ENCODE measurements at regions not wholly inside any gene's neighbourhood (a gene's known extent, or its start where the extent isn't known, plus 50 kb on each side); places are given as distances from the start of the nearest gene placed in this dataset.

DNA sequence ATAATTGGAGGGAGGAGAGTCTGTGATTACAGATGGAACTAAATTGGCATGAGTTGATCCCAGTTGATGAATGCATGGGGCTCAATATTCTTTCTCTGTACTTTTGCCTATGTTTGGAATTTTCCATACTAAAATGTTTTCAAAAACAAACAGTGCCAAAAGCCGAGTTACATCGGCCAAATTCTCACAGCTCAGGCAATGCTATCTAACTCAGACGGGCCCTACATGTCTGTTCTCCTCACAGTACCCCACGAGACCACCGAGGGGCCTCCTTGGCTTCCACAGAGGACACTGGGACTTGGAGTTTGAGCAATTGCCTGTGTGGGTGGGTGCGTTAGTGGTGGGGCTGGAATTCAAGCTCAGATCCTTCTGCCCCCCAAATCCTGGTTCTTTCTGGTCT lies 413.2 kb downstream of the CDH26 start:
- DNase-seq (ENCODE audit: low read depth): no peak

DNA sequence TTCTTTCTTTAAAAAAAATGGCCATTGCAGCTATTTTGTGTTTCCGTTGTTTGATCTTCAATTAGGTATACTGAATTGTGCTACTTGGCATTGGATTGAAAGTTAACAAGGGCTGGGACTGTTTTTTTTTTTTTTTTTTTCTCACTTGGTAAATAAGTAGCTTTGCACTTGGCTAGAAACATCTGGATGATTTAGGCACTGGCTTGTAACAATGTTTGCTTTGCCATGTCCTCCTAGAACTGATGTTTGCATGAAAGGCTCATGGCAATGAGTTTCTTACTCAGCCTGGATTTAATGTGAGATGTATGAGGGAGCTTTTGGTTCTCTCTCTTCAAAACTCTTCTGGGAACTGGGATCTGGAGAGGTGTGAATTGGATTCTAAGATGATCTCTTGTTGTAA lies 414.1 kb downstream of the CDH26 start:
- DNase-seq (ENCODE audit: low read depth): no peak

GRCh38 chr20:60372822-60373221 lies 414.6 kb downstream of the CDH26 start:
- DNase-seq (ENCODE audit: low read depth): no peak

DNA sequence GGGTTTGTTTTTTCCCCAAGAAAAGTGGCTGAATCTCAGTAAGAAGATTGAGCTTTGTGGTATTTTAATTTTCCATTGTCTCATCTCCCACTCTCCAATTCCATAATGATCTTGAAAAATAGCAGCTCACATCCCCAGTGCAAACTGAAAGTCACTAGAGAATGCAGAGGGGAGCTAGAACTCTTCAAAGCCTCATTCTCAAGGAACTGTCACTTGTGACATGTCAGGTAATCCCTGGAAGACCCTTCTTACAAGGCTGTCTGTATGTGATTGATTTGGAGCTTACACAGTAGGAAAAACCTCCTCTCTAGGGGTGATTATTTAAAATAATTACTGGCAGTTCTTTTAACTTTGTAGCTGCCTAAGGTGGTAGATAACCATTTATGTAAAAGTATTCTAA lies 420.4 kb downstream of the CDH26 start:
- DNase-seq (ENCODE audit: low read depth): no peak

GRCh38 chr20:60381643-60382400 lies 423.6 kb downstream of the CDH26 start:
- peak; percentile 22 for DNase-seq (ENCODE audit: low read depth)

GRCh38 chr20:60389441-60389840 lies 431.2 kb downstream of the CDH26 start:
- DNase-seq (ENCODE audit: low read depth): no peak

DNA sequence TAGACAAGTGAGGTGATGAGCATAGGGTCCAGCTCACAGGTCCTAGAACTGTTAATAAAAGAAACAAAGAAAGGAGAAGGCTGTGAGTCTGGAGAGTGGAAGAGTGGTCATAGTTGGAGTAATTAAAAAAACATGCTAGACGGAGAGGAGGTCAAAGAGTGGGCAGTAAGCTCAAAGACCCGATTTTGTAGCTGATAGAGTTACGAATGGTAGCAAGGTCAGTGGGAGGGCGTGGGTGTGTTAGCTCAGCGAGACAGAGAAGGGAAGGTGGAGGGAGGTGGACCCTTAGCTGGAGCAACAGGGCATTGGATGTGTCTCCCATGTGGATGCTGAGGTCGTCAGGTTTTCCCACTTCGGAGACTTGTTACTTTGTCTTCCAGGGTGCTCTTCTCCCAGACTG lies 431.7 kb downstream of the CDH26 start:
- no peak for DNase-seq (ENCODE audit: low read depth)

GRCh38 chr20:60395991-60396390 lies 437.8 kb downstream of the CDH26 start:
- no peak for DNase-seq (ENCODE audit: low read depth)

GRCh38 chr20:60400567-60400966 lies 442.3 kb downstream of the CDH26 start:
- no peak for DNase-seq (ENCODE audit: low read depth)

GRCh38 chr20:60402189-60403058 lies 444.2 kb downstream of the CDH26 start:
- DNase-seq (ENCODE audit: low read depth): no peak

GRCh38 chr20:60403105-60403741 lies 445.0 kb downstream of the CDH26 start:
- no peak for DNase-seq (ENCODE audit: low read depth)

DNA sequence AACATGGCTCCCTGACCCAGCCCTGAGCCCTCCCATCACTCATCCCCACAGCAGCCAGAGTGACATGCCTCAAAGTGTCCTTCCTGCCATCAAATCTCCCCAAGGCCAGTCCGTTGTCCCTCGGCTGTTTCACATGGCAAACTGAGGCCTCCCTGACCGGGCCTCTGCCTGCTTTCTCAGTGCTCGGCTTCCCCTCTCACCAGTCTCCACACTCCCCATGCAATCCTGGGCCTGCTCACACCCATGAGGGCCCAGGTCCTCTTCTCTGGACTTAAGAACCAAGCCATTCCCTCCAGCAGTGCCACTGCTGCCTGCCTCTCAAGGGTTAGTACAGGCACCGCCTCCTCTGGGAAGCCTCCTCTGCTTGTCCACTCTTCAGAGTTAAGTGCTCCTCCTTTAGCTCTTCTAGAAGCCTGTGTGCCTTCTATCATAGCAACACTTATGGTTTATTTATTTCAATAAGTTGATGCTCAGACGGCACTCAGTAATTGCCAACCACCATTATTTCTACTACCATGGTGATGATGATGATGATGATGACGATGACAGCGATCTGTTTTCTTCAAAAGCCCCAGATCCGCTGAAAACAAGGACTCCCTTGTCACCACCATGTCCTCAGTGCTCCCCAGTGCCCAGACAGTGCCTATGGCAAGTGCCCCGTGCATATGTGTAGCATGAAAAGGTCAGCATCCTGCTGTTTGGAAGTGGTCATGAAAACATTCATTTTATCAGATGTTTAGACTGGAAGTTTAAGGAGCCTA lies 449.0 kb downstream of the CDH26 start:
- DNase-seq (ENCODE audit: low read depth): no peak

DNA sequence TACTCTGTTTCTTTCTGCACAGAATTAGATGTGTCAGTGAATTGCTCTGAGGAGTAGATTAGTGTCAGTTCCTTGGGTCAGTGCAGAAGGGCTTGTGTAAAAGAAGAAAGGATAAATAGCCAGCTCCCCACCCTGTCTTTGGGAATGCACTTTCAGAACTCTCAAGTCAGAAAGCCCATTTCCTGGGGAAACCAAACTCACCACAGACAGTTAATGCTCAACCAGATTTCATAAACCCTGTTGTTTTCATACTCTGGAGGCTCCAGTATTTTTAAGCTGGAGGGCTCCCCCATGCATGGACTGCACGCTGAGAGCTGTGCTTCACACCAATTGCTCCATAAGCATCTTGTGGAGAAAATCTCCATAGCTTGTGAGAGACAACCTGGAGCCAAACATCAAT lies 449.7 kb downstream of the CDH26 start:
- no peak for DNase-seq (ENCODE audit: low read depth)

- DNase-seq (ENCODE audit: low read depth): no peak
Observed at GRCh38 chr20:60408435-60408834, 450.2 kb downstream of the CDH26 start.

DNA sequence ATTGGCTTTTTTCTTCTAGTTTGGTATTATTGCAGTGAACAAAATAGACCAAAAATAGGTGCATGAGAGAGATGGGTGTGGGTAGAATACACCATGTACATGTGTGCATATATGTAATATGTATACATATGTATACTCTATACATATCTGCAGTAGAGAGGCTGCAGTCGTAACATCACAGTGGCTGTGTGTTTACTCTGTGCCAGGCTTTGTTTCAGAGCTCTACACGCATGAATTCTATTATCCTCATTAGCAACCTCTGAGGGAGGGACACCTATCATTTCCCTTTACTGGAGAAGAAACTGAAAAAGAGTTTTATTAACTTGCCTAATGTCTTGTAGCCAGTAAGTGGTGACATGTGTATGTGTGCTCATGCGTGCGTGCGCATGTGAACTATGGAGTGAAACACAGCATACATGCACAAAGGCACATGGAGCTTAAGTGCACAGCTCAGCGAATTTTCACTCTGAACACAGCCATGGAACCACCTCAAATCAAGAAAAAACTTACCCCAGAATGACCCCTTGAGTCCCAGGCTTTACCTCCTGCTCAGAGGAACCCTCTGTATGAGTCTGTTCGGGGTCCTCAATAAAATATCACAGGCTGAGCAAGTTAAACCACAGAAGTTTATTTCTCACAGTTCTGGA lies 452.5 kb downstream of the CDH26 start:
- DNase-seq (ENCODE audit: low read depth): no peak

DNA sequence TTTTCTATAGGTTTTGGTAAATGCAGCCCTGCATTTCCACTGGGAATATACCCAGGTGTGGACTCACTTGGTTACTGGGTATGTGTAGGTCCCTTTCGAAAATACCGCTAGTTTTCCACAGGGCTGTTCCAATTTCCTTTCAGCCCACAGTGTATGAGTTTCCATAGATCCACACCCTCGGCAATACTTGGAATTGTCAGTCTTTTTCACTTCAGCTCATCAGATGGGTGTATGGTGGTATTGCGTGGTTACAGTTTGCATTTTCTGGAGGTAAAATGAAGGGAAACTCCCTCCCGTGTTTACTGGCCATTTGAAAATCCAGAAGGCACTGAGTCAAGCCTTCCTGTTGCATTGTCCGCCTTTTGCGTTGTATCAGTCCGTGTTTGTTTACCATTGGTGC lies 453.6 kb downstream of the CDH26 start:
- no peak for DNase-seq (ENCODE audit: low read depth)

GRCh38 chr20:60420676-60421229 lies 462.5 kb downstream of the CDH26 start:
- no peak for DNase-seq (ENCODE audit: low read depth)

DNA sequence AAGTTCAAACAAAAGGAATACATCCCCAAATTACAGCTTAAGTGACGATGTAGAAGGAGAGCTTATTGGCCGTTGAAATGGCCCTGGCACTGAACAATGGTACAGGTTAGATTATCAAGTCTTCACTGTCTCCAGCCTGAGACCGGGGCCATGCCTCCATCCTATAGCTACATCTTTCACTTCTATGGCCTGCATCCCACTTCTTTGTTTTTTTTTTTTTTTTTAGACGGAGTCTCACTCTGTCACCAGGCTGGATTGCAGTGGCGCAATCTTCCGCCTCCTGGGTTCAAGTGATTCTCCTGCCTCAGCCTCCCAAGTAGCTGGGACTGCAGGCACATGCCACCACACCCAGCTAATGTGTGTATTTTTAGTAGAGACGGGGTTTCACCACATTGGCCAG lies 464.6 kb downstream of the CDH26 start:
- DNase-seq (ENCODE audit: low read depth): no peak

DNA sequence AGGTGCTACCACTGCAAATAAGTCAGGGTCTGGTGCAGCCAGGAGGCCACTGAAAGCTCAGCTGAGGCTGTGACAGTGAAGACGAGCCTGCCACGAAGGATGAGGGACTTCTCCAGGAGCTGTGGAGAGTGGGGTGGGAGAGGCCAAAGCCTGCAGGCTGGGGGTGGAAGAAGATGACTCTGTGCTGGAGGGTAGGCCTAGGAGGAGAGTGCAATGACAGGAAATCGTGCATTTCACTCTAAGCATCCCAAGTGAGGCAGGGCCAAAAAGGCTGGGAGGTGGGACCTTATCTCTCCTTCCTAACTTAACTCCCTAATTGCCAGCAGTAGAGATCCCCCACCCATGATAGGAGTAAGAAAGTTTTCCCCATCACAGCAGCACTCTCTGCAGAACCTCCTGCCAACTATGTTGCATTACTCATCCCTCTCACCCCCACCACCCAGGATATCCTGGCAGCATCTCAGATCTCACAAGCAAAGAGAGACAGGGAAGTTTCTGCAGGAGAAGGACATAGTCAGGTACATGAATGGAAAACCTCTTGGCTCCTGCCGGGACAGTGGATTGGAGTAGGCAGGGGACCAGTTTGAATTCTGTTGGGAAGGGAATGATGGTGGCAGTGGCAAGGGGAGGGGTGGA lies 466.2 kb downstream of the CDH26 start:
- peak; percentile 1 for DNase-seq (ENCODE audit: low read depth)

DNA sequence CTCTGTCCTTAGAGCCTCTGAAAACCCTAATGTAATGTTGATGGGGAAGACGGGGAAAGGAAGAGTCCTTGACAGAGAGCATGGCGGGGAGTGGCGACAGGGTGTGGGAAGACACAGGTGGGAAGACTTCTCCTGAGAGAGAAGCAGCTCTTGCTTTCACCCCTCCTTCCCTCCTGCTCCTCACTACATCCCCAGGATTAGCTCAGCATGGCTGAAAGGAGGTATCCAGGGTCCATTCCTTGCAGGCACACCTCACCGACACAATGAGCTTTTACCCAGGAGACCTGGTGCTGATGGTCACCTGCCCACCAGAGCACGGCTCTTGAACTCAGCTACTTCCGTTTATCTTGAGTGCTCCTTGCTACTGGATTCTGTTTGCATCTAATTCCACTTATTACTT lies 469.3 kb downstream of the CDH26 start:
- no peak for DNase-seq (ENCODE audit: low read depth)

DNA sequence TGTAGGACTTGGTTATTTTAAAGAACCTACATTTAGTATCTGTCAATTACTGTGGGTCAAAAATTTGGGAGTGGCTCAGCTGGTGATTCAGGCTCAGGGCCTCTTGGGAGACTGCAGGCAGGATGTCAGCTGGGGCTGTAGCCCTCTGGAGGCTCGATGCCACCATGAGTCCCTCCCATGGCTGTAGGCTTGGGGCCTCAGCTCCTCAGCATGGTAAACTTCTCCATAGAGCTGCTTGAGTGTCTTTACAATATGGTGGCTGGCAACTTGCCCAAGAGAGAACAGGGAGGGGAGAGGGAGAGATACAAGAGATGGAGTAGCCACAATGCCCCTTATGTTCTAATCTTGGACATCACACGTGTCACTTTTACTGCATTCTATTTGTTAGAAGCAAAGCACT lies 470.4 kb downstream of the CDH26 start:
- no peak for DNase-seq (ENCODE audit: low read depth)

Measured in iris pigment epithelial cell (primary cell).